PC-9 (cell line): ENCODE measurements at regions not wholly inside any gene's neighbourhood (a gene's known extent, or its start where the extent isn't known, plus 50 kb on each side); places are given as distances from the start of the nearest gene placed in this dataset.

ENCODE experiments used
- BruUV-seq: library from RNA; stranded (reverse); fragments of 400-500 nt; replicated peaks from 2 replicates; lab custom pipeline; 2021; lab: Mats Ljungman, UMichigan
- CTCF ChIA-PET: fragments of 300-600 bp; sonication (Branson Sonifier 250); formaldehyde crosslinking; loops from one replicate; lab custom pipeline; 2022; ENCODE audit warnings: antibody characterized with exemption; lab: Charles Lee
- POLR2A ChIA-PET: fragments of 300-600 bp; sonication (Branson Sonifier 250); formaldehyde crosslinking; loops from one replicate; lab custom pipeline; 2022; ENCODE audit warnings: antibody characterized with exemption; ENCODE audit not compliant: unreplicated experiment; lab: Charles Lee
- DNase-seq, 2 experiments: peaks; one replicate each; pipeline versions ENCODE4 v3.0.0 to v3.0.0-alpha.2; 2015 to 2022; ENCODE audit warnings: mixed read lengths in 1 of 2
- H2AFZ ChIP-seq: fragments of 200-600 bp; sonication (generic); 2 replicates; pipeline ENCODE4 v1.8.1; 2017; ENCODE audit warnings: antibody characterized with exemption
- H3F3A ChIP-seq: fragments of 200-600 bp; sonication (generic); 2 replicates; pipeline ENCODE4 v1.8.1; 2017; ENCODE audit warnings: antibody characterized with exemption, mild to moderate bottlenecking, low read depth; ENCODE audit not compliant: insufficient read depth
- H3K27ac ChIP-seq: fragments of 200-600 bp; sonication (generic); 2 replicates; pipeline ENCODE4 v1.6.1; 2016; ENCODE audit warnings: mixed run types
- H3K27me3 ChIP-seq: fragments of 200-600 bp; sonication (generic); 2 replicates; pipeline ENCODE4 v1.6.1; 2016; ENCODE audit warnings: low read depth, mixed run types; ENCODE audit not compliant: insufficient read depth
- H3K36me3 ChIP-seq: fragments of 200-600 bp; sonication (generic); 2 replicates; pipeline ENCODE4 v1.6.1; 2016; ENCODE audit warnings: low read depth, mixed run types
- H3K4me1 ChIP-seq: fragments of 200-600 bp; sonication (generic); replicated peaks from 2 replicates; pipeline ENCODE4 v1.6.1; 2016; ENCODE audit warnings: mixed run types; ENCODE audit not compliant: insufficient read depth
- H3K4me2 ChIP-seq: fragments of 200-600 bp; sonication (generic); 2 replicates; pipeline ENCODE4 v1.6.1; 2017; ENCODE audit warnings: mixed run types
- H3K4me3 ChIP-seq: fragments of 200-600 bp; sonication (generic); 2 replicates; pipeline ENCODE4 v1.6.1; 2016; ENCODE audit warnings: mixed run types
- H3K79me2 ChIP-seq: fragments of 200-600 bp; sonication (generic); 2 replicates; pipeline ENCODE4 v1.6.1; 2017; ENCODE audit warnings: low read depth, mixed run types
- H3K9me2 ChIP-seq: fragments of 200-600 bp; sonication (generic); 2 replicates; pipeline ENCODE4 v1.8.1; 2017; ENCODE audit warnings: mild to moderate bottlenecking; ENCODE audit not compliant: insufficient read depth
- H3K9me3 ChIP-seq: fragments of 200-600 bp; sonication (generic); 2 replicates; pipeline ENCODE4 v1.8.1; 2016; ENCODE audit warnings: low read depth; ENCODE audit not compliant: insufficient read depth
- H4K20me1 ChIP-seq: fragments of 200-600 bp; sonication (generic); 2 replicates; pipeline ENCODE4 v1.8.1; 2017; ENCODE audit not compliant: insufficient read depth
- EZH2 ChIP-seq: fragments of 200-600 bp; sonication (generic); IDR thresholded peaks from 2 replicates; pipeline ENCODE4 v1.8.0; 2017; ENCODE audit warnings: antibody characterized with exemption, low read depth
- intact Hi-C: fragments of 100-400 bp; cut with micrococcal nuclease; formaldehyde crosslinking; loops from one replicate; pipeline ENCODE4 v1.10.0; 2022; ENCODE audit not compliant: unreplicated experiment
- TF ChIP-seq, protein P1 (sequence below): fragments of 200-600 bp; sonication (generic); conservative IDR thresholded peaks from 2 replicates; pipeline ENCODE4 v1.6.1; 2017; ENCODE audit warnings: mixed run types, antibody characterized with exemption, mild to moderate bottlenecking, moderate library complexity

GRCh38 chr18:57251747-57252146 lies 100.6 kb upstream of the ST8SIA3 start:
- no peak overlapping the region for H2AFZ ChIP-seq
- BruUV-seq = no TSS peak
- no peak overlapping the region for H3K4me3 ChIP-seq
- H3F3A ChIP-seq = no peaks in the 10 kb centered on the region
- no peaks in the 10 kb centered on the region for H3K36me3 ChIP-seq
- no peaks in the 10 kb centered on the region for H3K27me3 ChIP-seq
- no peaks in the 10 kb centered on the region for H3K4me1 ChIP-seq
- H3K79me2 ChIP-seq = no peaks in the 10 kb centered on the region
- H3K9me2 ChIP-seq = no peaks in the 10 kb centered on the region
- no peak for DNase-seq
- no peak overlapping the region for H3K27ac ChIP-seq
- intact Hi-C loops = no loop called here
- no peak overlapping the region for H3K4me2 ChIP-seq
- POLR2A ChIA-PET = no interaction called here
- no peaks in the 10 kb centered on the region for H3K9me3 ChIP-seq
- TF ChIP-seq, protein P1, sequence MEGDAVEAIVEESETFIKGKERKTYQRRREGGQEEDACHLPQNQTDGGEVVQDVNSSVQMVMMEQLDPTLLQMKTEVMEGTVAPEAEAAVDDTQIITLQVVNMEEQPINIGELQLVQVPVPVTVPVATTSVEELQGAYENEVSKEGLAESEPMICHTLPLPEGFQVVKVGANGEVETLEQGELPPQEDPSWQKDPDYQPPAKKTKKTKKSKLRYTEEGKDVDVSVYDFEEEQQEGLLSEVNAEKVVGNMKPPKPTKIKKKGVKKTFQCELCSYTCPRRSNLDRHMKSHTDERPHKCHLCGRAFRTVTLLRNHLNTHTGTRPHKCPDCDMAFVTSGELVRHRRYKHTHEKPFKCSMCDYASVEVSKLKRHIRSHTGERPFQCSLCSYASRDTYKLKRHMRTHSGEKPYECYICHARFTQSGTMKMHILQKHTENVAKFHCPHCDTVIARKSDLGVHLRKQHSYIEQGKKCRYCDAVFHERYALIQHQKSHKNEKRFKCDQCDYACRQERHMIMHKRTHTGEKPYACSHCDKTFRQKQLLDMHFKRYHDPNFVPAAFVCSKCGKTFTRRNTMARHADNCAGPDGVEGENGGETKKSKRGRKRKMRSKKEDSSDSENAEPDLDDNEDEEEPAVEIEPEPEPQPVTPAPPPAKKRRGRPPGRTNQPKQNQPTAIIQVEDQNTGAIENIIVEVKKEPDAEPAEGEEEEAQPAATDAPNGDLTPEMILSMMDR = no peak
- TF ChIP-seq EZH2 = no peak
- H4K20me1 ChIP-seq = no peaks in the 10 kb centered on the region
- CTCF ChIA-PET = no interaction called here

DNA sequence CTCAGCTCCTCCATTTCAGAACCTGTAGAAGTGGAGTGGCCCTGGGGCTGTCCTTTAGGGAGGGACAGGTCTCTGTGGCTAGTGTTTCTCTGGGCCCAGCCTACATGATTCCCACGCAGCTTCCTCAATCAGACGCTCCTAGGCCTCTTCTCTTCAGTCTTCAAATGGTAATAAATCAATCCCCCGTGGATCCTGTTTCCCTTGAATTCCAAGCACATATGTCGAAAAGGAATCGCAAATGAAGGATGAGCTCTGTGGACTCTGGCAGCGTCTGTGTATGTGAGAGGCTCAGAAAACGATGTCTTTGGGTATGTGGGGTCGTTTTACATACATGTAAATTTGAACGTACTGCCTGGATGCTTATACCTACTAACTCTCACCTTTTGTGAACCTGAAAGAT lies 98.5 kb upstream of the ST8SIA3 start:
- H2AFZ ChIP-seq = no peak overlapping the region
- no peaks in the 10 kb centered on the region for H3K9me3 ChIP-seq
- H3K27ac ChIP-seq = no peak overlapping the region
- H4K20me1 ChIP-seq = no peaks in the 10 kb centered on the region
- ChIA-PET CTCF (no interaction called here), POLR2A (no interaction called here)
- TF ChIP-seq, protein P1 = no peak
- TF ChIP-seq EZH2 = no peak
- no peaks in the 10 kb centered on the region for H3K36me3 ChIP-seq
- no peaks in the 10 kb centered on the region for H3F3A ChIP-seq
- H3K4me1 ChIP-seq = no peaks in the 10 kb centered on the region
- intact Hi-C loops = no loop called here
- no peaks in the 10 kb centered on the region for H3K27me3 ChIP-seq
- no peaks in the 10 kb centered on the region for H3K9me2 ChIP-seq
- no TSS peak for BruUV-seq
- no peak overlapping the region for H3K4me3 ChIP-seq
- H3K4me2 ChIP-seq = no peak overlapping the region
- H3K79me2 ChIP-seq = no peaks in the 10 kb centered on the region
- DNase-seq = no peak

DNA sequence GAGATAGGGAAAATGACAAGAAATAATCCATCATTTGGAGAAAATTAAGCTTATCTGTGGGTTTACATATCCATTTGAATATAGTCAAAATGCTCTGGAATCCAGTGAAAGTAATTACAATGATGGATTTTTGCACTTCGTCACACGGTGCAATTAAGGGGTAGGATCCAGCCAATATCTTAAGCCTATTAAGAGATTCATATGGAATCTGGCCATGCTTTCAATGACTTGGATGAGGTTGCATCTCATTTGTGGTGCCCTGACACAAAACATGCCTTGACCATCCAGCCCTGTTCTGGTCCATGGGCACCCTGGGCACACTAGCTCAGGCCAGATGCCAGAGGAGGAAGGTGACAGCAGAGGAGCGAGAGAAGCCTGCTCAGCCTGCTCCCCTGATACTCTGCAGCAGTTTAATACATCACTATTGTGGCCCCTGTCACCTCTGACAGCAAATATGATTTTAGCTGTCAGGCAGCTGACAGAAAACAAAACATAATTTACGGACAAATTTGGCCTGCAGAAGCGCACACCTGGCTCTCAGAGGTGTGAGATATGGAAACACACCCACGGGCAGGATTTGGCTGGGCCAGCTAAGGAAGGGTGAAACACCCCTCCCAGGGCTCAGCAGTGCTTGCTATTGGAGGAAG lies 94.1 kb upstream of the ST8SIA3 start:
- POLR2A ChIA-PET = no interaction called here
- no peaks in the 10 kb centered on the region for H3K36me3 ChIP-seq
- BruUV-seq = no TSS peak
- no peak for DNase-seq
- CTCF ChIA-PET = no interaction called here
- intact Hi-C loops = no loop called here
- H2AFZ ChIP-seq = no peak overlapping the region
- H3K4me3 ChIP-seq = no peak overlapping the region
- H3K4me2 ChIP-seq = no peak overlapping the region
- H4K20me1 ChIP-seq = no peaks in the 10 kb centered on the region
- H3F3A ChIP-seq = no peaks in the 10 kb centered on the region
- H3K27ac ChIP-seq = no peak overlapping the region
- H3K79me2 ChIP-seq = no peaks in the 10 kb centered on the region
- no peaks in the 10 kb centered on the region for H3K9me3 ChIP-seq
- H3K4me1 ChIP-seq = no peaks in the 10 kb centered on the region
- no peaks in the 10 kb centered on the region for H3K27me3 ChIP-seq
- H3K9me2 ChIP-seq = no peaks in the 10 kb centered on the region
- TF ChIP-seq, protein P1 = no peak
- TF ChIP-seq EZH2 = no peak
